DOHH2 (cell line): ENCODE measurements at regions not wholly inside any gene's neighbourhood (a gene's known extent, or its start where the extent isn't known, plus 50 kb on each side); places are given as distances from the start of the nearest gene placed in this dataset.

ENCODE experiments used
- H3F3A ChIP-seq: fragments of 200-600 bp; sonication (generic), shearing (Covaris generic); 2 replicates; pipeline ENCODE4 v1.6.0; 2016; ENCODE audit warnings: antibody characterized with exemption, mild to moderate bottlenecking; ENCODE audit not compliant: control insufficient read depth, insufficient read depth
- H3K27ac ChIP-seq: fragments of 200-600 bp; sonication (generic); 2 replicates; pipeline ENCODE4 v1.5.1; 2014; ENCODE audit warnings: low read depth, mild to moderate bottlenecking, low read length, moderate library complexity
- H3K27me3 ChIP-seq: fragments of 200-600 bp; sonication (generic); 2 replicates; pipeline ENCODE4 v1.6.1; 2014; ENCODE audit warnings: mild to moderate bottlenecking, low read length, mixed read lengths; ENCODE audit not compliant: control insufficient read depth
- H3K36me3 ChIP-seq: fragments of 200-600 bp; sonication (generic); 2 replicates; pipeline ENCODE4 v1.6.1; 2014; ENCODE audit warnings: mild to moderate bottlenecking, low read length, moderate library complexity, mixed read lengths; ENCODE audit not compliant: control insufficient read depth
- H3K4me1 ChIP-seq: fragments of 200-600 bp; sonication (generic); 2 replicates; pipeline ENCODE4 v1.6.1; 2014; ENCODE audit warnings: mild to moderate bottlenecking, low read length, mixed read lengths; ENCODE audit not compliant: control insufficient read depth
- H3K4me2 ChIP-seq: fragments of 200-600 bp; sonication (generic); 2 replicates; pipeline ENCODE4 v1.6.0; 2014; ENCODE audit warnings: mild to moderate bottlenecking, low read length, moderate library complexity
- H3K4me3 ChIP-seq: fragments of 200-600 bp; sonication (generic); 2 replicates; pipeline ENCODE4 v1.5.1; 2014; ENCODE audit warnings: mild to moderate bottlenecking, low read length, mixed read lengths
- H3K79me2 ChIP-seq: fragments of 200-600 bp; sonication (generic); 2 replicates; pipeline ENCODE4 v1.6.1; 2014; ENCODE audit warnings: mild to moderate bottlenecking, low read length, mixed read lengths; ENCODE audit not compliant: control insufficient read depth
- H3K9me2 ChIP-seq: fragments of 200-600 bp; sonication (generic); replicated peaks from 2 replicates; pipeline ENCODE4 v1.6.1; 2014; ENCODE audit warnings: mild to moderate bottlenecking, low read length, mixed read lengths; ENCODE audit not compliant: control insufficient read depth
- H3K9me3 ChIP-seq: fragments of 200-600 bp; sonication (generic); 2 replicates; pipeline ENCODE4 v1.6.1; 2014; ENCODE audit warnings: antibody characterized with exemption, low read length, mixed read lengths; ENCODE audit not compliant: control insufficient read depth, insufficient read depth
- H4K20me1 ChIP-seq: fragments of 200-600 bp; sonication (generic); 2 replicates; pipeline ENCODE4 v1.6.0; 2014; ENCODE audit warnings: low read depth, mild to moderate bottlenecking, antibody characterized with exemption, low read length, moderate library complexity; ENCODE audit not compliant: control insufficient read depth, insufficient read depth
- EZH2phosphoT487 ChIP-seq: fragments of 200-600 bp; sonication (generic); IDR thresholded peaks from 2 replicates; pipeline ENCODE4 v1.6.1; 2017; ENCODE audit warnings: borderline replicate concordance, mild to moderate bottlenecking, antibody characterized with exemption, low read length, moderate library complexity, mixed read lengths
- TF ChIP-seq, protein P1 (sequence below): fragments of 200-600 bp; sonication (generic); IDR thresholded peaks from one replicate; pipeline ENCODE4 v1.5.1; 2014; ENCODE audit warnings: antibody characterized with exemption, mild to moderate bottlenecking, low read depth, low read length; ENCODE audit not compliant: poor library complexity, severe bottlenecking

DNA sequence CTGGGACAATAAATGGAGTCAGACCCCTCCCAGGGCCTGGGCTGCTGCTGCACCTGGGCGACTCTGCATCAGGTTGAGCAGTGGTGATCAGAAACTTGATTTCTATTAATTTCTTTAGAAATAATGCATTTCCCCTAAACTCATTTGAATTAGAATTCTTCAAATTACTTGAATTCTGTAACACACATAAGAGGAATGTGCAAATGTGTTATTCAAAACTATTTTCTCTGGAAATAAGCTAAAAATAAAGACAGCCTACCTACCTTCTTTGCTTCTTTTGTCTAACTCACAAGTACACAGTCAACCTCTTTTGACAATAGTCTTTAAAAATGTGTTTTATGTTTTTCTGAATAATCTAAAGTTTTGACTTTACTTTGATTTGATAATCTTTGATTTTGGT is 433.0 kb downstream of the KLF12 start:
- Histone ChIP-seq H3K4me1 (peaks cover 6% of the 10 kb centered on the region), H3K4me3 (no peak overlapping the region), H3F3A (no peaks in the 10 kb centered on the region), H3K27ac (no peak overlapping the region), H4K20me1 (no peaks in the 10 kb centered on the region), H3K9me2 (no peaks in the 10 kb centered on the region), H3K79me2 (no peaks in the 10 kb centered on the region), H3K4me2 (no peak overlapping the region), H3K27me3 (no peaks in the 10 kb centered on the region), H3K9me3 (no peaks in the 10 kb centered on the region), H3K36me3 (no peaks in the 10 kb centered on the region)
- TF ChIP-seq EZH2phosphoT487, result no peak
- TF ChIP-seq, protein P1, sequence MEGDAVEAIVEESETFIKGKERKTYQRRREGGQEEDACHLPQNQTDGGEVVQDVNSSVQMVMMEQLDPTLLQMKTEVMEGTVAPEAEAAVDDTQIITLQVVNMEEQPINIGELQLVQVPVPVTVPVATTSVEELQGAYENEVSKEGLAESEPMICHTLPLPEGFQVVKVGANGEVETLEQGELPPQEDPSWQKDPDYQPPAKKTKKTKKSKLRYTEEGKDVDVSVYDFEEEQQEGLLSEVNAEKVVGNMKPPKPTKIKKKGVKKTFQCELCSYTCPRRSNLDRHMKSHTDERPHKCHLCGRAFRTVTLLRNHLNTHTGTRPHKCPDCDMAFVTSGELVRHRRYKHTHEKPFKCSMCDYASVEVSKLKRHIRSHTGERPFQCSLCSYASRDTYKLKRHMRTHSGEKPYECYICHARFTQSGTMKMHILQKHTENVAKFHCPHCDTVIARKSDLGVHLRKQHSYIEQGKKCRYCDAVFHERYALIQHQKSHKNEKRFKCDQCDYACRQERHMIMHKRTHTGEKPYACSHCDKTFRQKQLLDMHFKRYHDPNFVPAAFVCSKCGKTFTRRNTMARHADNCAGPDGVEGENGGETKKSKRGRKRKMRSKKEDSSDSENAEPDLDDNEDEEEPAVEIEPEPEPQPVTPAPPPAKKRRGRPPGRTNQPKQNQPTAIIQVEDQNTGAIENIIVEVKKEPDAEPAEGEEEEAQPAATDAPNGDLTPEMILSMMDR, result no peak

DNA sequence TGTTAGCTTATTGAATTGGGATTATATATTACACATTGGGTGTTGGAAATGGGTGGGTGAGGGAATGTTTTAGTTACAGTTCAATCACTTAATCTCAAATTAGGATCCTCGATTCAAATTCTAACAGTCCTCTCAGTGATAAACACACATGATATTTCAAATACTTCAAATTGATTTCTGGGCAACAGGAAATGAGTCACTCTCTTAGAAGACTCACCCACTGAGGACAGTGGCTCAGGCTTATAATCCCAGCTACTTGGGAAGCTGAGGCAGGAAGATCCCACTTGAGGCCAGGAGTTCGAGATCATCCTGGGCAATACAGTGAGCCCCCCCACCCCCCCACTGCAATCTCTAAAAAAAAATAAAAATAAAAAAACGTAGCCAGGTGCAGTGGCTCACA is 435.3 kb downstream of the KLF12 start:
- TF ChIP-seq EZH2phosphoT487, result no peak
- TF ChIP-seq, protein P1, result no peak
- no peaks in the 10 kb centered on the region for H3F3A ChIP-seq
- no peaks in the 10 kb centered on the region for H3K9me2 ChIP-seq
- no peak overlapping the region for H3K27ac ChIP-seq
- peaks cover 10% of the 10 kb centered on the region for H3K36me3 ChIP-seq
- H3K4me2 ChIP-seq, result no peak overlapping the region
- H3K4me1 ChIP-seq, result peaks cover 6% of the 10 kb centered on the region
- no peaks in the 10 kb centered on the region for H3K27me3 ChIP-seq
- H3K79me2 ChIP-seq, result no peaks in the 10 kb centered on the region
- H3K9me3 ChIP-seq, result no peaks in the 10 kb centered on the region
- no peaks in the 10 kb centered on the region for H4K20me1 ChIP-seq
- H3K4me3 ChIP-seq, result no peak overlapping the region

DNA sequence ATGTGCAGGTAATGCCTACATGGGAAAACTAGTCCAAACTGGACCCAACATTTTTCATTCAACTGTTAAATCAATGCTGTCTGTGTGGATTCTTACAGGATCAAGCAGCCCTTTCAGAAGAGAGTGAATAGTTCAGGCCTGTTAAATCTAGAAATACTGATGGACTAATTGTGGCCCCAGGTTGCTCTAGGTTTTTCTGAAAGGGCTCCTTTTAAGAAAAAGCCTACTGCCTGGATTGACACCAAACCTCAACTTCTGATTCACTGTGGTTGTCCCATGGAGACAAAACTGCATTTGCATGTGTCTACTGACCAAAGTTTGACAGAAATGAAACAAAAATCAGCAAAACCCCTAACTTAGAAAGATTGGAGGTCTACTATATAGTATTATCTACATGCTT is 437.0 kb downstream of the KLF12 start:
- Histone ChIP-seq H3F3A (no peaks in the 10 kb centered on the region), H3K4me1 (no peaks in the 10 kb centered on the region), H4K20me1 (no peaks in the 10 kb centered on the region), H3K36me3 (peaks cover 10% of the 10 kb centered on the region), H3K4me3 (no peak overlapping the region), H3K4me2 (no peak overlapping the region), H3K9me2 (no peaks in the 10 kb centered on the region), H3K79me2 (no peaks in the 10 kb centered on the region), H3K9me3 (no peaks in the 10 kb centered on the region), H3K27ac (no peak overlapping the region), H3K27me3 (no peaks in the 10 kb centered on the region)
- no peak for TF ChIP-seq EZH2phosphoT487

DNA sequence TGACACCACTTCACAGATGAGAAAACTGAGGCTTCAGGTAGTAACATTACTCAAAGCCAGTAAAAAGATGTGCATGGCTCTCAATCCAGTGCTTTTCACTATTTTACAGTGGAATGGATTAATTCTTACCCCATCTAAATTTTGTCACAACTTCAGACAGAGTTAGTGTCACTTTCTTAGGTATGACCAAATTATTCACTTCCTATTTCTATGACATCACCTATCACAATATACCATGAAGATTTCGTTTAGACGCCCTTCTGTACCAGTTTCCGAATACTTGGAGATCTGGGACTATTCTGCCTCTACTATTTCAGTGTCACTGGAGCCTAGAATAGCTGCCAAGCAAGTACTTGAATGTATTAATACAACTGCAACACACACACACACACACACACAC is 437.5 kb downstream of the KLF12 start:
- TF ChIP-seq EZH2phosphoT487, result no peak
- TF ChIP-seq, protein P1, result no peak
- no peaks in the 10 kb centered on the region for H3K27me3 ChIP-seq
- H3K4me1 ChIP-seq, result no peaks in the 10 kb centered on the region
- no peak overlapping the region for H3K4me2 ChIP-seq
- H3K4me3 ChIP-seq, result no peak overlapping the region
- no peaks in the 10 kb centered on the region for H4K20me1 ChIP-seq
- H3K79me2 ChIP-seq, result no peaks in the 10 kb centered on the region
- H3K9me2 ChIP-seq, result no peaks in the 10 kb centered on the region
- no peak overlapping the region for H3K27ac ChIP-seq
- no peaks in the 10 kb centered on the region for H3K9me3 ChIP-seq
- H3F3A ChIP-seq, result no peaks in the 10 kb centered on the region
- peaks cover 10% of the 10 kb centered on the region for H3K36me3 ChIP-seq
